ENCODE measurements at regions not wholly inside any gene's neighbourhood (a gene's known extent, or its start where the extent isn't known, plus 50 kb on each side); places are given as distances from the start of the nearest gene placed in this dataset.

DNA sequence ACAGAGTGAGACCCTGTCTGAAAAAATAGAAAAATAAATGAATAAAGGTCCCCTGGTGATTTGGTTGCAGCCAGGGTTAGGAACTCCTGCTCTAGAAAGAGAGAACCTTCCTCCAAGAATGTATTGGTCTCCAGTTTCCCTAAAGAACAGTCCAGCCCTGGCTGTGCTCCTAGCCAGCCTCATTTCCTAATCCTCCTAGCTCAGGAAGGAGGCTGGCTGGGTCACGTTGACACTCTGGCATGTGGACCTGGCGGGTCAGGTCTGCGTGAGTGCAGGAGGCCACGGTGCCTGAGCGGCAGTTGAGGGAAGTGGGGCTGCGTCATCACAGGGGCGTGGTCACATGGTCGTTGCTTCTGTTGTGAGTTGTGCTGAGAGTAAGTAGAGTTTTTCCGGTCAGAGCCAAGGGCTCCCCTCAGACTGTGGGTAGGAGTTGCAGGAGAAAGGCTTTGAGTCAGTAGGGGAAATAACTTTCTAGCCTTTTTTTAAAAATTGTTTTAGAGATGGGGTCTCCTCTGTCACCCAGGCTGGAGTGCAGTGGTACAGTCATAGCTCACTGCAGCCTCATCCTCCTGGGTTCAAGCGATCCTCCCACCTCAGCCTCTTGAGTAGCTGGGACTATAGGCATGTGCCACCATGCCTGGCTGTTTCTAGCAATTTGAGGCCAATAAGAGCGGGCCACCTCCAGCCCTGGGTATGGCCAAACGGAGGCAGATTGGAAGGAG lies 194.0 kb upstream of the CIBAR2 start (continued):
- TF ChIP-seq CHD1 (IDR thresholded peaks at IDR 0.05; ENCODE audit: low read depth, low read length), result no peak

DNA sequence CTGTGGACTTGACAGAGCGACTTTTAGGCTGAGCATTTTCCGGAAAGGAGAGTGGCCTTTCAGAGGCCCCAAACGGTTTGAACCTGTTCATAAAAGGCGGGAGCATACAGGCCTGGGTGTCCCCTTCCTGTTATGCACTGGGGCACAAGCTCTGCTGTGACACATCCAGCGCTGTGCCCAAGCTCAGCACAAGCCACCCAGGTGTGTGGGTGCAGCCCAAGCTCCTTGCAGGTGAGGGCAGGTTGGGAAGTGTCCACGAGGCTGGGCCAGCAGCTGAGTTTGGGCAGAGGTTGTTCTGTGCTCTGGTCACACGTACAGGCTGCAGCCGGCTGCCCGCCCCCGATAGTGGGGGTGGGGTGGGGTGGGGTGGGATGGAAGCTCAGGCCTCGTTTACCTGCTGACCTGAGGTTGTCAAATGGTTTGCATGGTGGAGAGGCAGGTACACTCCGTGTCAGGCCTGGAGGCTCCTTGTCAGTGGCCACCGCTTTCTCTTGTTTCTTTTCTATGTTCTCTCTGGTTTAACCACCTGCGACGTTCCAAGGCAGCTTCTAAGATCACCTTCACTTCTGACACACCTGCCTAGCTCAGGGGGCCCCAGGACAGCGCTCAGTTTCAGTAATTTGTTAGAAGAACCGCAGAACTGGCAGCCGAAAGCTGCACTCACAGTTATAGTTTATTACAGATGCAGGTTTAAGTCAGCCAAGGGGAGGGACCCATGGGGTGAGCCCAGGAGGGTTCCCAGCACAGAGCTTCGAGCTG lies 194.7 kb upstream of the CIBAR2 start:
- Histone ChIP-seq H3K79me1 (ENCODE audit: low read depth in 1 of 2, low read length in 2 of 2) (peaks cover 20 to 58% of the 10 kb centered on the region in 2 experiments), H2AK5ac (ENCODE audit: low read depth, low read length) (0 out of 2 replicates have a peak overlapping the region, but pooled peaks have one; percentile 48), H3K9me1 (ENCODE audit: insufficient read depth, low read length) (peaks cover 5% of the 10 kb centered on the region; the same call in 1 of the 2 replicates), H3K4me1 (ENCODE audit: control insufficient read depth, insufficient read depth, low read length) (peaks cover 10% of the 10 kb centered on the region), H2AFZ (replicated peaks; ENCODE audit: low read length, poor library complexity) (no peak overlapping the region), H3K23ac (ENCODE audit: low read depth, low read length) (no peak overlapping the region), H2BK120ac (ENCODE audit: low read depth, low read length) (no peak overlapping the region), H4K8ac (ENCODE audit: low read depth in 2 of 2, low read length in 2 of 2) (no peak overlapping the region), H4K20me1 (ENCODE audit: insufficient read depth, low read length) (peaks cover 86% of the 10 kb centered on the region), H3K9ac (ENCODE audit: low read depth, low read length) (no peak overlapping the region), H3K27ac (ENCODE audit: insufficient read depth, low read length) (no peak overlapping the region), H2BK5ac (ENCODE audit: low read depth, low read length, poor library complexity, severe bottlenecking) (no peak overlapping the region), H2BK20ac (ENCODE audit: low read depth, low read length) (no peak overlapping the region), H3K27me3 (ENCODE audit: control insufficient read depth, insufficient read depth, low read length) (no peaks in the 10 kb centered on the region), H3K4me3 (ENCODE audit: insufficient read depth, low read depth, low read length) (no peak overlapping the region), H2BK15ac (ENCODE audit: low read depth, low read length) (no peak overlapping the region), H2AK9ac (replicated peaks; ENCODE audit: low read depth, low read length, poor library complexity) (no peak overlapping the region), H3K14ac (replicated peaks; ENCODE audit: low read depth, low read length) (no peak overlapping the region), H4K5ac (ENCODE audit: low read depth, low read length) (no peak overlapping the region), H3K18ac (ENCODE audit: low read depth, low read length) (no peak overlapping the region), H3K9me3 (ENCODE audit: control insufficient read depth, insufficient read depth, low read length) (no peaks in the 10 kb centered on the region), H3K4me2 (ENCODE audit: low read depth, low read length) (no peak overlapping the region), H3K4ac (ENCODE audit: low read depth, low read length) (no peak overlapping the region), H3K36me3 (ENCODE audit: control insufficient read depth, insufficient read depth, low read length) (no peaks in the 10 kb centered on the region), H4K91ac (ENCODE audit: insufficient read depth, low read depth, low read length) (no peak overlapping the region; the same call in 1 of the 2 replicates), H3K56ac (ENCODE audit: extremely low read depth, insufficient read depth, low read length) (no peak overlapping the region)
- ChIA-PET CTCF (no interaction called here), POLR2A (ENCODE audit: unreplicated experiment) (no interaction called here)
- no peak for ATAC-seq (ENCODE audit: low read depth)
- dilution Hi-C loops (cut with HindIII; ENCODE audit: low sequenced_read_pairs, unreplicated experiment), result no loop called here
- in situ Hi-C loops (cut with MboI; ENCODE audit: low sequenced_read_pairs), result no loop called here
- no TSS peak for BruUV-seq (replicated peaks)
- no peak for DNase-seq
- intact Hi-C loops (cut with micrococcal nuclease), result no loop called here
- 84% methylated on average over 8 of the region's 19 CpGs; no CpG with 5 or more reads in 1 of the 2 experiments for WGBS, 2 experiments (ENCODE audit: extremely low coverage in 2 of 2, insufficient read length in 1 of 2)
- TF ChIP-seq RAD21 (IDR thresholded peaks at IDR 0.05; ENCODE audit: low read length) (no peak), RCOR1 (IDR thresholded peaks at IDR 0.05; ENCODE audit: insufficient replicate concordance, low read length) (no peak), CHD1 (IDR thresholded peaks at IDR 0.05; ENCODE audit: low read depth, low read length) (no peak), MAFK (IDR thresholded peaks at IDR 0.05; ENCODE audit: low read depth, low read length) (no peak), NFE2L2 (IDR thresholded peaks at IDR 0.05; ENCODE audit: low read depth, low read length) (no peak), POLR2A (IDR thresholded peaks at IDR 0.05; ENCODE audit: low read depth, low read length) (no peak), MXI1 (IDR thresholded peaks at IDR 0.05; ENCODE audit: borderline replicate concordance, low read depth, low read length) (no peak), MAZ (IDR thresholded peaks at IDR 0.05; ENCODE audit: borderline replicate concordance, low read depth, low read length) (no peak), RFX5 (IDR thresholded peaks at IDR 0.05; ENCODE audit: low read depth, low read length) (no peak), BHLHE40 (IDR thresholded peaks at IDR 0.05; ENCODE audit: low read depth, low read length) (no peak), CEBPB (IDR thresholded peaks at IDR 0.05; ENCODE audit: low read depth, low read length) (no peak), FOS (IDR thresholded peaks at IDR 0.05; ENCODE audit: low read depth, low read length) (no peak)
- TF ChIP-seq, protein P1, sequence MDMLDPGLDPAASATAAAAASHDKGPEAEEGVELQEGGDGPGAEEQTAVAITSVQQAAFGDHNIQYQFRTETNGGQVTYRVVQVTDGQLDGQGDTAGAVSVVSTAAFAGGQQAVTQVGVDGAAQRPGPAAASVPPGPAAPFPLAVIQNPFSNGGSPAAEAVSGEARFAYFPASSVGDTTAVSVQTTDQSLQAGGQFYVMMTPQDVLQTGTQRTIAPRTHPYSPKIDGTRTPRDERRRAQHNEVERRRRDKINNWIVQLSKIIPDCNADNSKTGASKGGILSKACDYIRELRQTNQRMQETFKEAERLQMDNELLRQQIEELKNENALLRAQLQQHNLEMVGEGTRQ (IDR thresholded peaks at IDR 0.05; ENCODE audit: low read depth, low read length), result no peak
- TF ChIP-seq, protein P2, sequence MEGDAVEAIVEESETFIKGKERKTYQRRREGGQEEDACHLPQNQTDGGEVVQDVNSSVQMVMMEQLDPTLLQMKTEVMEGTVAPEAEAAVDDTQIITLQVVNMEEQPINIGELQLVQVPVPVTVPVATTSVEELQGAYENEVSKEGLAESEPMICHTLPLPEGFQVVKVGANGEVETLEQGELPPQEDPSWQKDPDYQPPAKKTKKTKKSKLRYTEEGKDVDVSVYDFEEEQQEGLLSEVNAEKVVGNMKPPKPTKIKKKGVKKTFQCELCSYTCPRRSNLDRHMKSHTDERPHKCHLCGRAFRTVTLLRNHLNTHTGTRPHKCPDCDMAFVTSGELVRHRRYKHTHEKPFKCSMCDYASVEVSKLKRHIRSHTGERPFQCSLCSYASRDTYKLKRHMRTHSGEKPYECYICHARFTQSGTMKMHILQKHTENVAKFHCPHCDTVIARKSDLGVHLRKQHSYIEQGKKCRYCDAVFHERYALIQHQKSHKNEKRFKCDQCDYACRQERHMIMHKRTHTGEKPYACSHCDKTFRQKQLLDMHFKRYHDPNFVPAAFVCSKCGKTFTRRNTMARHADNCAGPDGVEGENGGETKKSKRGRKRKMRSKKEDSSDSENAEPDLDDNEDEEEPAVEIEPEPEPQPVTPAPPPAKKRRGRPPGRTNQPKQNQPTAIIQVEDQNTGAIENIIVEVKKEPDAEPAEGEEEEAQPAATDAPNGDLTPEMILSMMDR (conservative IDR thresholded peaks at IDR 0.05; ENCODE audit: low read depth, low read length), result no peak

Measured in IMR-90 (cell line).